Neural cell (in vitro differentiated cells): ENCODE measurements at regions not wholly inside any gene's neighbourhood (a gene's known extent, or its start where the extent isn't known, plus 50 kb on each side); places are given as distances from the start of the nearest gene placed in this dataset.

Source experiments
- H2AFZ ChIP-seq: fragments of 200-600, 300-800 bp; sonication (generic), shearing (Covaris generic); 2 replicates; pipeline ENCODE4 v1.6.0; 2014; ENCODE audit warnings: low read depth, mild to moderate bottlenecking, antibody characterized with exemption, low read length, moderate library complexity
- H3F3A ChIP-seq: fragments of 200-600 bp; shearing (Covaris generic); 2 replicates; pipeline ENCODE4 v1.6.1; 2016; ENCODE audit warnings: mild to moderate bottlenecking, moderate library complexity, mixed read lengths, antibody characterized with exemption, low read length; ENCODE audit not compliant: insufficient read depth, poor library complexity, severe bottlenecking
- H3K27ac ChIP-seq: fragments of 200-600, 300-800 bp; sonication (generic), shearing (Covaris generic); 2 replicates; pipeline ENCODE4 v1.5.1; 2014; ENCODE audit warnings: mild to moderate bottlenecking, low read length, moderate library complexity
- H3K27me3 ChIP-seq: fragments of 300-800, 200-600 bp; sonication (generic), shearing (Covaris generic); 2 replicates; pipeline ENCODE4 v1.6.0; 2014; ENCODE audit warnings: mild to moderate bottlenecking, low read depth, low read length, moderate library complexity; ENCODE audit not compliant: insufficient read depth
- H3K36me3 ChIP-seq: fragments of 300-800, 200-600 bp; sonication (generic), shearing (Covaris generic); 2 replicates; pipeline ENCODE4 v1.5.1; 2014; ENCODE audit warnings: mild to moderate bottlenecking, antibody characterized with exemption, low read length, moderate library complexity; ENCODE audit not compliant: insufficient read depth
- H3K4me2 ChIP-seq: fragments of 300-800, 200-600 bp; sonication (generic), shearing (Covaris generic); 2 replicates; pipeline ENCODE4 v1.6.0; 2014; ENCODE audit warnings: mild to moderate bottlenecking, low read length
- H3K4me3 ChIP-seq: fragments of 300-800, 200-600 bp; sonication (generic), shearing (Covaris generic); 2 replicates; pipeline ENCODE4 v1.5.1; 2014; ENCODE audit warnings: mild to moderate bottlenecking, low read length, moderate library complexity
- H3K79me2 ChIP-seq: fragments of 200-600 bp; shearing (Covaris generic); replicated peaks from 2 replicates; pipeline ENCODE4 v1.6.0; 2014; ENCODE audit warnings: mild to moderate bottlenecking, low read length, moderate library complexity; ENCODE audit not compliant: insufficient read depth
- H3K9ac ChIP-seq: fragments of 300-800, 200-600 bp; sonication (generic), shearing (Covaris generic); 2 replicates; pipeline ENCODE4 v1.6.1; 2016; ENCODE audit warnings: mild to moderate bottlenecking, low read length, mixed read lengths
- H3K9me2 ChIP-seq: fragments of 200-600 bp; shearing (Covaris generic); 2 replicates; pipeline ENCODE4 v1.6.1; 2016; ENCODE audit warnings: mild to moderate bottlenecking, low read length, mixed read lengths; ENCODE audit not compliant: insufficient read depth
- H3K9me3 ChIP-seq: fragments of 200-600, 300-800 bp; sonication (generic), shearing (Covaris generic); 2 replicates; pipeline ENCODE4 v1.6.1; 2016; ENCODE audit warnings: mild to moderate bottlenecking, mixed run types, low read length, moderate library complexity, mixed read lengths
- H4K20me1 ChIP-seq: fragments of 200-600 bp; shearing (Covaris generic); 2 replicates; pipeline ENCODE4 v1.6.1; 2016; ENCODE audit warnings: mild to moderate bottlenecking, mixed run types; ENCODE audit not compliant: insufficient read depth
- CTCF ChIP-seq: fragments of 450-650 bp; IDR thresholded peaks from 2 replicates; pipeline ENCODE4 v1.5.1; 2014; ENCODE audit warnings: antibody characterized with exemption, mild to moderate bottlenecking, moderate library complexity; ENCODE audit not compliant: poor library complexity, severe bottlenecking
- EP300 ChIP-seq: fragments of 450-650 bp; conservative IDR thresholded peaks from 2 replicates; pipeline ENCODE4 v1.6.1; 2014; ENCODE audit warnings: antibody characterized with exemption, mild to moderate bottlenecking, moderate library complexity; ENCODE audit not compliant: poor library complexity, severe bottlenecking
- EZH2 ChIP-seq: fragments of 200-600, 300-800 bp; shearing (Covaris generic), sonication (generic); IDR thresholded peaks from 2 replicates; pipeline ENCODE4 v1.6.1; 2014; ENCODE audit warnings: antibody characterized with exemption, low read length, borderline replicate concordance, mild to moderate bottlenecking; ENCODE audit not compliant: insufficient read depth, poor library complexity, severe bottlenecking
- MXI1 ChIP-seq: fragments of 450-650 bp; conservative IDR thresholded peaks from 2 replicates; pipeline ENCODE4 v1.6.1; 2014; ENCODE audit warnings: antibody characterized with exemption, mild to moderate bottlenecking; ENCODE audit not compliant: poor library complexity, severe bottlenecking
- POLR2AphosphoS5 ChIP-seq: IDR thresholded peaks from 2 replicates; pipeline ENCODE4 v1.6.1; 2012
- RAD21 ChIP-seq: fragments of 450-650 bp; conservative IDR thresholded peaks from 2 replicates; pipeline ENCODE4 v1.6.1; 2014; ENCODE audit warnings: antibody characterized with exemption, mild to moderate bottlenecking, moderate library complexity
- REST ChIP-seq: IDR thresholded peaks from 2 replicates; pipeline ENCODE4 v1.6.1; 2012; ENCODE audit warnings: borderline replicate concordance
- SMC3 ChIP-seq: fragments of 450-650 bp; conservative IDR thresholded peaks from 2 replicates; pipeline ENCODE4 v1.6.1; 2014; ENCODE audit warnings: antibody characterized with exemption, mild to moderate bottlenecking, moderate library complexity; ENCODE audit not compliant: poor library complexity
- TAF1 ChIP-seq: IDR thresholded peaks from 2 replicates; pipeline ENCODE4 v1.6.1; 2012; ENCODE audit warnings: low read depth

GRCh38 chr6:84975316-84975715, 210.9 kb upstream of the TBX18 start:
- TF ChIP-seq TAF1 (no peak), POLR2AphosphoS5 (no peak), MXI1 (no peak), SMC3 (no peak), CTCF (no peak), RAD21 (no peak), EP300 (no peak), EZH2 (no peak)

GRCh38 chr6:84973606-84974005, 209.2 kb upstream of the TBX18 start:
- Histone ChIP-seq H2AFZ (no peak overlapping the region), H3K9me3 (no peaks in the 10 kb centered on the region), H3K79me2 (no peaks in the 10 kb centered on the region), H3K27ac (no peak overlapping the region), H3K4me2 (no peak overlapping the region), H3K4me3 (no peak overlapping the region), H4K20me1 (no peaks in the 10 kb centered on the region), H3K27me3 (no peaks in the 10 kb centered on the region), H3K36me3 (no peaks in the 10 kb centered on the region), H3K9ac (no peak overlapping the region), H3K9me2 (no peaks in the 10 kb centered on the region), H3F3A (no peaks in the 10 kb centered on the region)
- TF ChIP-seq SMC3 (no peak), REST (no peak), EP300 (no peak), CTCF (no peak), TAF1 (no peak), MXI1 (no peak), RAD21 (no peak), POLR2AphosphoS5 (no peak), EZH2 (no peak)

More at GRCh38 chr6:84975316-84975715, 210.9 kb upstream of the TBX18 start:
- no peaks in the 10 kb centered on the region for H4K20me1 ChIP-seq
- H3K4me3 ChIP-seq, result no peak overlapping the region
- no peak overlapping the region for H3K27ac ChIP-seq
- no peaks in the 10 kb centered on the region for H3K9me2 ChIP-seq
- no peaks in the 10 kb centered on the region for H3K79me2 ChIP-seq
- no peak overlapping the region for H3K9ac ChIP-seq
- no peaks in the 10 kb centered on the region for H3K27me3 ChIP-seq
- no peaks in the 10 kb centered on the region for H3K36me3 ChIP-seq
- H3F3A ChIP-seq, result no peaks in the 10 kb centered on the region
- H2AFZ ChIP-seq, result no peak overlapping the region
- no peaks in the 10 kb centered on the region for H3K9me3 ChIP-seq
- H3K4me2 ChIP-seq, result no peak overlapping the region
